ENCODE measurements at regions not wholly inside any gene's neighbourhood (a gene's known extent, or its start where the extent isn't known, plus 50 kb on each side); places are given as distances from the start of the nearest gene placed in this dataset.

DNA sequence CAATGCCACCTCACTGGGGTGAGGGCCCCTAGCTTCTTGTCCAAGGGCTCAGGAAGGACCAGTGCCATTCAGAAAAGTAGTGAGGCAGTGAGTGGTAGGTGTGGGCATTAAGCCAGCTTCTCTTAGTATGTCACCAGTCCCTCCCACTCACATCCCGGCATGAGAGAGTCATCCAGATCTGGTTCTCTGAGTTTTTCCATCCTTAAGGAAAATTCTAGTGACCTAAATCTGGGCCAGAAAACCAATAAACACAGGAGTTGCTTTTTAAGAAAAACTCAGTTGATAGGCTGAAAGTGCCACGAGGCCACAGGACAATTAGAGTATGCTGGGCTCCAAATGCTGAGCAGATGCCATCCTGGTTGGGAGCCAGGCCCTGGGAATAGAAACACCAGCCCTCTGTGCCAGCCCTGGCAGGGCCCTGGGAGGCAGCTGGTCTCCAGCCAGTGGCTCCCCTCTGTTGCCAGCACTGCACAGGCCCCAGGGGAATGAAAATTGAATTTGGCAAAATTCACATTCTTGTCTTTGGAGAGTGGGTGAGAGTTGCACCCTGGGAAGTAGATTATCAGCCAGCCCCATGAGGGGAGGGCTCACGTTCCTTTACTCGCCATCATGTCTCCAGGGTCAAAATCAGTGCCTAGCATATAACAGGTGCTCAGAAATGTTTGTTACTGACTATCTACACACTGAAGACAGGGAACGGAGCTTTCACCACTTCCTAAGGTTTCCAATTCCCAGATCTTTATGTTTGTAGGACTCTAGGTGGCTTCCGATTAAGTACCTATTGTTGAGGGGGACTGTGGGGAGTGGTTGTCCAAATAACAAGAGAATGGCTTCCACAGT is 52.8 kb downstream of the FAM43A start:
- Histone ChIP-seq H3K36me3 (ENCODE audit: control insufficient read depth, insufficient read depth, low read length) (no peaks in the 10 kb centered on the region), H3K4me3 (replicated peaks; ENCODE audit: low read depth, low read length) (no peak overlapping the region), H3K27me3 (replicated peaks; ENCODE audit: control insufficient read depth, insufficient read depth, low read length) (no peaks in the 10 kb centered on the region; the same call in 1 of the 2 replicates)
- TF ChIP-seq, protein P1, sequence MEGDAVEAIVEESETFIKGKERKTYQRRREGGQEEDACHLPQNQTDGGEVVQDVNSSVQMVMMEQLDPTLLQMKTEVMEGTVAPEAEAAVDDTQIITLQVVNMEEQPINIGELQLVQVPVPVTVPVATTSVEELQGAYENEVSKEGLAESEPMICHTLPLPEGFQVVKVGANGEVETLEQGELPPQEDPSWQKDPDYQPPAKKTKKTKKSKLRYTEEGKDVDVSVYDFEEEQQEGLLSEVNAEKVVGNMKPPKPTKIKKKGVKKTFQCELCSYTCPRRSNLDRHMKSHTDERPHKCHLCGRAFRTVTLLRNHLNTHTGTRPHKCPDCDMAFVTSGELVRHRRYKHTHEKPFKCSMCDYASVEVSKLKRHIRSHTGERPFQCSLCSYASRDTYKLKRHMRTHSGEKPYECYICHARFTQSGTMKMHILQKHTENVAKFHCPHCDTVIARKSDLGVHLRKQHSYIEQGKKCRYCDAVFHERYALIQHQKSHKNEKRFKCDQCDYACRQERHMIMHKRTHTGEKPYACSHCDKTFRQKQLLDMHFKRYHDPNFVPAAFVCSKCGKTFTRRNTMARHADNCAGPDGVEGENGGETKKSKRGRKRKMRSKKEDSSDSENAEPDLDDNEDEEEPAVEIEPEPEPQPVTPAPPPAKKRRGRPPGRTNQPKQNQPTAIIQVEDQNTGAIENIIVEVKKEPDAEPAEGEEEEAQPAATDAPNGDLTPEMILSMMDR (IDR thresholded peaks at IDR 0.05; ENCODE audit: insufficient read depth, low read length, poor library complexity, severe bottlenecking) = no peak
- DNase-seq (ENCODE audit: extremely low read depth, insufficient read length) = no peak

DNA sequence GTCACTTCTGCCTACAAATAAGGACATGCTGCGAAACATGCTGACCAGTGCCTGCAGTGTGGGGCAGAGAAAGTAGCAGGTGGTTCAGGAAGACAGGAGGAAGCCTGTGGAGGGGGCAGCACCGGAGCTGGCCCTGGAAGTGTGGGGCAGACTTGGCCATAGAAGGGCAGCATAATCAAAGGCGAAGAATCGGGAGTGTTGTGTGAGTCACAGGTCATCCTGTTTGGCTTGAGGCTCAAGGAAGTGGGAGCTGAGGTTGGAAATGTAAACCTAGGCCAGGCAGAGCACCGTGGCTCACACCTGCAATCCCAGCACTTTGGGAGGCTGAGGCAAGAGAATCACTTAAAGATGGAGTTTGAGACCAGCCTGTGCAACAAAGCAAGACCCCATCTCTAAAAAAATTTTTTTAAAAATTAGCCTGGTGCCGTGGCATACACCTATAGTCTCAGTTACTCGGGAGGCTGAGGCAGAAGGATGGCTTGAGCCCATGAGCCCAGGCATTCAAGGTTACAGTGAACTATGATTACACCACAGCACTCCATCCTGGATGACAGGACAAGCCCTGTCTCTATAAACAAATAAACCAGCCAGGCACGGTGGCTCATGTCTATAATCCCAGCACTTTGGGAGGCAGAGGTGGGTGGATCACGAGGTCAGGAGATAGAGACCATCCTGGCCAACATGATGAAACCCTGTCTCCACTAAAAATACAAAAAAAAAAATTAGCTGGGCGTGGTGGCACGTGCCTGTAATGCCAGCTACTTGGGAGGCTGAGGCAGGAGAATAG is 54.0 kb downstream of the FAM43A start:
- no peaks in the 10 kb centered on the region; the same call in 1 of the 2 replicates for H3K27me3 ChIP-seq (replicated peaks; ENCODE audit: control insufficient read depth, insufficient read depth, low read length)
- TF ChIP-seq, protein P1 (IDR thresholded peaks at IDR 0.05; ENCODE audit: insufficient read depth, low read length, poor library complexity, severe bottlenecking) = no peak
- no peak overlapping the region for H3K4me3 ChIP-seq (replicated peaks; ENCODE audit: low read depth, low read length)
- no peaks in the 10 kb centered on the region for H3K36me3 ChIP-seq (ENCODE audit: control insufficient read depth, insufficient read depth, low read length)
- no peak for DNase-seq (ENCODE audit: extremely low read depth, insufficient read length)

DNA sequence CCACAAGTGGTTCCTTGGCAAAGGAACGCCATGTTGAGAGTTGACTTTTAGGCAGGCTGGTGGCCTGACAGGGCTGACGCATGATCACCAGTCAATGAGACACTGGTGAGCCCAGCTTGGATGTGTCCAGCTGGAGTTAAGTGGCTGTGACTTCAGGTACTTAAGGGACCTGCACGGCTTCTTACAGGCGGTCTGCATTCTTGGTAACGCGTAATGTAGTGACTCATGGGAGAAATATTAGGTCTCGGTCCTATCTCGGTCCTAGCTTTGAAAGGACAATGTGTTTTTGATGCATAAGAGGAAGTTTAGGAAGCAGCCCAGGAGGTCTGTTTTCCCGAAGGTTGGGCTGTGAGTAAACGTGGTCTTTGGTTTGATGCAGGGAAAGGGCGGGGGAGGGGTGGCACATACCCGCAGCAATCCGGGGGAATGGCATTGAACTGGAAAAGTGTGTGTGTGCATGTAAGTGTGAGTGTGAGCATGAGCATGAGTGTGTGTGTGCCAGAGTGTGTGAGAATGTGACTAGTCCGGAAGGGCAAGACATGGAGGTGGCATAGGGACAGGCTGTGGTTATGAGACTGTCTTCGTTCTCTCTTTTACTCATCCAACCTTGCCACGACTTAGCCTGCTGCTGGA is 55.3 kb downstream of the FAM43A start:
- no peaks in the 10 kb centered on the region; the same call in 1 of the 2 replicates for H3K27me3 ChIP-seq (replicated peaks; ENCODE audit: control insufficient read depth, insufficient read depth, low read length)
- H3K4me3 ChIP-seq (replicated peaks; ENCODE audit: low read depth, low read length) = no peak overlapping the region
- no peak for DNase-seq (ENCODE audit: extremely low read depth, insufficient read length)
- H3K36me3 ChIP-seq (ENCODE audit: control insufficient read depth, insufficient read depth, low read length) = no peaks in the 10 kb centered on the region
- TF ChIP-seq, protein P1 (IDR thresholded peaks at IDR 0.05; ENCODE audit: insufficient read depth, low read length, poor library complexity, severe bottlenecking) = no peak

DNA sequence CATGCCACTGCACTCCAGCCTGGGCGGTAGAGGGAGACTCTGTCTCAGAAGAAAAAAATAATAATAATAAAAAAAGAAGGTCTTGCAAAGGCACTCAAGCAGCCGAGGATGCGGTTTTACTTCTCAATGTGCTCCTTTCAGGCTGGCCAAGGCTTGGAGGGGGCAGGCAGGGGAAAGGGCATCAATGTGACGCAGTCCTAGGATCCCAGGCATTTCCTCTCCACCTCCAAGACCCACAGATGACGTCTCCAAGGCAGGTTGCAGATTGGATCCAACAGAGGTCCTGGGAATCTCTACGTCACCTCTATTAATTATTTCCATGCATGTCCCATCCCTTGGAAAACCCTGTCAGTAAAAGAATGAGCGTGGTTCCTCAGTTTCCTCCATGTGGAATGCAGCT is 56.2 kb downstream of the FAM43A start:
- Histone ChIP-seq H3K27me3 (replicated peaks; ENCODE audit: control insufficient read depth, insufficient read depth, low read length) (no peaks in the 10 kb centered on the region; the same call in 1 of the 2 replicates), H3K4me3 (replicated peaks; ENCODE audit: low read depth, low read length) (no peak overlapping the region), H3K36me3 (ENCODE audit: control insufficient read depth, insufficient read depth, low read length) (no peaks in the 10 kb centered on the region)
- no peak for DNase-seq (ENCODE audit: extremely low read depth, insufficient read length)
- TF ChIP-seq, protein P1 (IDR thresholded peaks at IDR 0.05; ENCODE audit: insufficient read depth, low read length, poor library complexity, severe bottlenecking) = no peak

DNA sequence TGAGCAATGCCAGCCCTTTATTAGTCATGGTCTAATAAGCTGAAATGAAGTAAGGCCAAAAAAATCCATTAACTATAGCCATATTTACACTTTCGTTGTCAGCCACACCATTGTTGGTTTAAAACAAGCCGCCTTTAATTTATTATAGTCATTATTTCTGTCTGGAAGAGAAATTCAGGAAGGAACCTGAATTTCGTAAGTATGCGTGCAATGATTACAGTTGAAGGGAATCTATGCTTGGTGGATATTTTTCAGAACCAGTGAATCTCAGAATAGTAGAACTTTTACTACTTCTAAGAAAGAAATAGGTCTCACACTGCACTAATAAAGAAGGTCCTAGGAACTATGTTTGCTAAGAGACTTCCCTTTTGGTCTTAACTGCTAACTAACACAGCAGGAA is 59.1 kb downstream of the FAM43A start:
- Histone ChIP-seq H3K27me3 (replicated peaks; ENCODE audit: control insufficient read depth, insufficient read depth, low read length) (no peaks in the 10 kb centered on the region; the same call in 1 of the 2 replicates), H3K4me3 (replicated peaks; ENCODE audit: low read depth, low read length) (no peak overlapping the region)
- TF ChIP-seq, protein P1 (IDR thresholded peaks at IDR 0.05; ENCODE audit: insufficient read depth, low read length, poor library complexity, severe bottlenecking) = no peak

More for the DNA sequence above, 59.1 kb downstream of the FAM43A start:
- DNase-seq (ENCODE audit: extremely low read depth, insufficient read length) = no peak
- H3K36me3 ChIP-seq (ENCODE audit: control insufficient read depth, insufficient read depth, low read length) = no peaks in the 10 kb centered on the region
